NCI-H2029 (cell line): ENCODE measurements at regions not wholly inside any gene's neighbourhood (a gene's known extent, or its start where the extent isn't known, plus 50 kb on each side); places are given as distances from the start of the nearest gene placed in this dataset.

Experiments
- DNase-seq: peaks from one replicate; lab custom pipeline; 2025; lab: John Stamatoyannopoulos, UW

- DNase-seq, result no peak
Observed at GRCh38 chr10:118412132-118412760, 70.1 kb upstream of the FAM204A start.

DNA sequence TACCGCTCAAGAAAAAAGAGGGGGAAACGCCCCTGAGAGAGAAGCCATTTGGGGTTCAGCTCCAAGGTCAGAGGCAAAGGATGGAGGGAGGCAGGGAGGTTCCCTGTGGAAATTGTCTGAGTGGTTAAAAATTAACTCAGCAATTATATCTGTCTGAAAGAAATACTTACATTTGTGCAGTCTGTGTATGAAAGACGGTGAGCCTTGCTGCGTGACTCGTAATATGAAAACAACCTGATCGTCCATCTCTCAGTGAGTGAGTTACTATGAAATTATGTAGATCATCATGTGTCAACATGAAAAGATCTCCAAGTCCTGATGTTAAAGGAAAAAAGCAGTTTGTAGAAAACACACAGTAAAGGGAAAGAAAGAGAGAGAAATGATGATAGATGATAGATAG is 67.2 kb upstream of the FAM204A start:
- no peak for DNase-seq

- no peak for DNase-seq
Observed at GRCh38 chr10:118408181-118408580, 66.1 kb upstream of the FAM204A start.

- no peak for DNase-seq
Observed at GRCh38 chr10:118407777-118408176, 65.7 kb upstream of the FAM204A start.

- DNase-seq, result no peak
Observed at GRCh38 chr10:118407026-118407425, 64.9 kb upstream of the FAM204A start.

DNA sequence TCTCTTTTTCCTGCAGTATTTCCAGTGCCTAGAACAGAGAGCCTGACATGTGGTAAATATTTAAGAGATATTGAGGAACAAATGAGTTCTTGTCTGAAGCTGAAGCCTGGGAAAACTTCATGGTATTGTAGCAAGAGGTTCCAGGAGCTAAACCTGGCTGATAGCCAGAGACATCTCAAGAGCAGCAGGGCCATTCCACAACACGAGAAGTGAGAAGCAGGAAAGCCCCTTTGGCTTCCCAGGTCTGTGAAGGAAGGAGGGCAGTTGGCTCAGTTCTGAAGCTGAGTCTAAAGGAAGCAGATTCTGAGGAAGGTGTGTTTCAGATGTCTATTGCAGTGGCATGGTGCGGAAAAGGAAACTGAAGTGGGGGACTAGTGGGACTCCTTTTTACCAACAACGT is 63.8 kb upstream of the FAM204A start:
- DNase-seq, result no peak

DNA sequence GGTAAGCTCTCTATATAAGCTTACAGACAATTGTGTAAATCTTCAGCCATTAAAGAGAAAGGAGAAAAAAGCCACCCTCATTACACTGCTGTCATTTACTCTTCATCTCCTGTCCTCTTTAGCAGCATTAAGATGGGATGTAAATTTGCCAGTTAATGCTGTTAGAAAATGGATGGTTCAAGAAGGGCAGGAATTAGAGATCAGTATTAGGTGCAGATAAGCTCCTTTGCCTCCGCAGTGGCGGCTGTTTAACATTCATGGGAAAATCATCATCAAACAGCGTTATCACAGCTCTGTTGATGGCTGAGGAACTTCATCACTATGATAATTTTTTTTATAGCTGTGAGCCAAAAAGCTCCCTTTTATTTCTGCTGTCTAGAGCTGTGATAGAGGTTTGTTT is 61.8 kb upstream of the FAM204A start:
- no peak for DNase-seq

DNA sequence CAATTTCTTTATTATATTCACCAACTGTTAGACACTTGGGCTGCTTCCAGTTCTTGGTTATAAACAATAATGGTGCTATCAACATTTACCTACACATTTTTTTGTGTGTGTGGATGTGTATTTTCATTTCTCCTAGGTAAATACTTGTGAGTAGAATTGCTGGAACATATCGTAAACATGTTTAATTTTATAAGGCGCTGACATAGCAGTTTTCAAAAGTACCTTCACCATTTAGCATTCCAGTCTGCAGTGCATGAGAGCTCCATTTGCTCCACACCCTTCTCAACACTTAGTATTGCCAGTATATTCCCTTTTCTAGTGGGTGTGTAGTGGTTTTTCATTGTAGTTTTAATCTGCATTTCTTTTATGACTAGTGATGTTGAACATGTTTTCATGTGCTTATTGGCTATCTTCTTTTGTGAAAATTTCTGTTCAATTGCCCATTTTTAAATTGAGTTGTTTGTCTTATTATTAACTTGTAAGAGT is 59.6 kb upstream of the FAM204A start:
- no peak for DNase-seq

- no peak for DNase-seq
Observed at GRCh38 chr10:118397391-118397790, 55.3 kb upstream of the FAM204A start.

DNA sequence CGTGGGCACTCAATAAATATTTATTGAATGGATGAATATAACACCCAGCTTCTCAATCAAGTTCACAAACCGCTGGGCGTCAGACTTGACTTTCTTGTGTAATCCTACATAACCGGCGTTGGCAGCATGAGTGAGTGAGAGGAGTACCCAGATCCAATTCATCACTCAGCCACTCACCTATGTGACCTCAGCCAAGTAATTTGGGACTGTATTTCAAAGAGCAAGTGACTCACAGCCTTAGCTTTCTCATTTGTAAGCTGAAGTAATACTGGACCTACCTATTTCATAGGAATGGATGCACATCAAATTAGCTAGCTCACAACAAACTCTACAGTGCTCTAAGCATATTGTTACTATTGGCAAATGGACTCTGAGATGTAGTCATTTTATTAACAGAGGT is 53.8 kb upstream of the FAM204A start:
- DNase-seq, result no peak

DNA sequence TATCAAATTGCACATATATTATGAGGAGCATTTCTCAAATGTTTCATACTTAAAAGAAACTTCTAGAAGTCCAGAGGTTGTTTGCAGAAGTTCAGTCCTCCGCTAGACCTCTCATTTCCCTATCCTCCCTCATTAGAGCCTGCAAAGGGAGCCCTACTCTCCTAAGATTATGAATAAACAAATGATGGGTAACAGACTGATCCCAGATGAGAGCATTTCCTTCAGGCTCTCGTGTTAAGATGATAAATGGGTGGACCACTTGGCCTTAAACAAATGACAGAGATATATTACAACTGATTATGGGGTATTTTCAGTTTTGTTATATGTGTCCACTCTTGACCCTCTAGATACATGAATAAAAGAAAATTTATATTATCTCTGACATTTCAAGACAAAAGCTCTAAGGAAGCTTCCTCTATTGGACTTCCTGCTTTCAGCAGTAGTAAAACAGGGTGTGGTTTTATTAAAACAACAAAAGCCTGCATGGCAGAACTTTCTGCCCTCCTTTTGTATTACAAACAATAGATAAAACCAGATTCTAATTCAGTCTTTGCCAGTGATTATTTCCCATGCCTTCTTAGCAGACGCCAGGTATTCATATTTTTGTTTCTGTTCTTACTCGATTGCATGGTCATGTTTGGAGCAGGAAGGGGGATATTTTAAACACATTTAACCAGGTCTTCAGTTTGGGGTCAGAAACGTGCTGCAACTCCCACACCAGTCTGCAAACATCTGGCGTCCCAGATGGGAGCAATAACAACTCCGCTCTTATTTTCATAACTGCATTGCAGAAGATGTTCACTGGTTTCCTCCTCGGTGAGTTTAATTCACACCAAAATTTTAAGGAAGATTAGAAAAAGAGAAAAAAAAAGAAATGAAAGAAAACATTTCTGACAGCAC is 52.4 kb upstream of the FAM204A start:
- no peak for DNase-seq

GRCh38 chr10:118392761-118393160 is 50.6 kb upstream of the FAM204A start:
- DNase-seq, result no peak
